ENCODE measurements at regions not wholly inside any gene's neighbourhood (a gene's known extent, or its start where the extent isn't known, plus 50 kb on each side); places are given as distances from the start of the nearest gene placed in this dataset.

DNA sequence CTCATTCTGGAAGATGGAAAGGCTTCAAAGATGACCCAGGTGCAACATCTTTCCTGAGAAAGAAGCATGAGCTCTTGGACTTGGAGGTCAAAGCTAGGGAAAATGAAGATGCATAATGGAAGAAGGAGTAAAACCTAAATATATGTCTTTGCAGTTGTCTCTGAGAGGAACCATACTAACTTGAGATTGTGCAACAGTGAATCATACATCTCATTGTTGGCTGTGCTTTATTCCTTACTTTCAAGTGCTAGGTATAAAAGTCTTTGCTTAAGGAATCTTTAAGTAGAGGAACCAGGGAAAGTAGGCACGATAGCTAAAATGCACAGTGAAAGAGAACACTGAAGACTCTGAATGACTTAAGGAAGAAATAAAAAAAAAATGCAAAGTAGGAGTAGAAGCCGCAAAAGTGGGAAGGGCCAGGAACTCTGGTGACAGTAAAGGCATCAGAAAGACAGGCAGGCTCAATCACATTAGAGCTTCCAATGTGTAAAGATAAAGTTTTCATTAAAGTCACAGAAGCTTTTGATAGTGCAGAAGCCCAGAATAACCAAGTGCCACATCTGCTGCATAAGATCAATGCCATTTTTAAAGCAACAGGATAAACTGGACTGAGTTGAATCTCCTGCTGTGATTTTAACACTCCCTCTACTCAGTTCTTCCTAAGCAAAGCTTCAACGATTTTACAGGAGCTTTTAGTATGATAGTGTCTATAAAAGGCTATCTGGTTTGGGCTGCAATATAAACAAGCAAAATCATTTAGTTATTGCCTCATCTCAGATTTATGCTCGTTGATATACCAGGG, 432.3 kb upstream of the EDIL3 start:
- TF ChIP-seq POLR2A (IDR thresholded peaks at IDR 0.05) (no peak), CTCF (IDR thresholded peaks at IDR 0.05) (no peak)

All from sigmoid colon (tissue), 3 donors.